ENCODE measurements at regions not wholly inside any gene's neighbourhood (a gene's known extent, or its start where the extent isn't known, plus 50 kb on each side); places are given as distances from the start of the nearest gene placed in this dataset.

- Histone ChIP-seq H3K4me1 (ENCODE audit: control insufficient read depth in 2 of 2, insufficient read depth in 2 of 2, low read length in 2 of 2) (peaks cover 0 to 4% of the 10 kb centered on the region in 2 donors), H3K4me2 (replicated peaks; ENCODE audit: low read depth, low read length, poor library complexity, severe bottlenecking) (no peak overlapping the region), H2AFZ (ENCODE audit: insufficient read depth, low read depth, low read length, poor library complexity, severe bottlenecking) (no peak overlapping the region), H3K36me3 (replicated peaks in 1 of 2; ENCODE audit: control extremely low read depth in 1 of 2, control insufficient read depth in 1 of 2, extremely low read depth in 1 of 2, insufficient read depth in 2 of 2, low read length in 1 of 2) (no peaks in the 10 kb centered on the region), H4K20me1 (ENCODE audit: control insufficient read depth, insufficient read depth, low read length, poor library complexity, severe bottlenecking) (no peaks in the 10 kb centered on the region), H3K9ac (ENCODE audit: low read length) (no peak overlapping the region), H3K79me2 (ENCODE audit: control insufficient read depth, insufficient read depth, low read length) (no peaks in the 10 kb centered on the region), H3K27me3 (replicated peaks in 1 of 4; ENCODE audit: control extremely low read depth in 1 of 4, control insufficient read depth in 3 of 4, insufficient read depth in 4 of 4, low read length in 3 of 4) (peaks cover 0 to 2% (median 0%) of the 10 kb centered on the region in 4 experiments), H3K4me3 (ENCODE audit: control extremely low read depth in 1 of 5, extremely low read depth in 1 of 5, insufficient read depth in 1 of 5, low read depth in 2 of 5, low read length in 4 of 5) (no peak overlapping the region), H3K27ac (ENCODE audit: low read length in 2 of 2) (no peak overlapping the region), H3K9me3 (ENCODE audit: control extremely low read depth in 1 of 3, control insufficient read depth in 2 of 3, insufficient read depth in 1 of 3, low read length in 2 of 3) (peaks cover 0 to 3% (median 2%) of the 10 kb centered on the region in 3 donors)
- Mint-ChIP-seq H3K27me3 (no peaks in the 10 kb centered on the region), H3K4me1 (peaks cover 2% of the 10 kb centered on the region), H3K27ac (no peak overlapping the region), H3K9me3 (ENCODE audit: insufficient read depth) (no peaks in the 10 kb centered on the region), H3K4me3 (no peak overlapping the region)
- WGBS (ENCODE audit: insufficient coverage), result no CpG with 5 or more reads among the region's 1 CpG
- intact Hi-C loops (cut with micrococcal nuclease), result no loop called here
- no peak for DNase-seq
- POLR2A ChIA-PET, result interaction anchor here (0.6 kb wide), 1 partner anchor 8 kb away, joined by 3 read pairs; no protein-coding TSS in a partner anchor
- TF ChIP-seq EZH2 (IDR thresholded peaks at IDR 0.05; ENCODE audit: borderline replicate concordance, insufficient read depth, low read depth, low read length, poor library complexity, severe bottlenecking), result no peak
- TF ChIP-seq, protein P1, sequence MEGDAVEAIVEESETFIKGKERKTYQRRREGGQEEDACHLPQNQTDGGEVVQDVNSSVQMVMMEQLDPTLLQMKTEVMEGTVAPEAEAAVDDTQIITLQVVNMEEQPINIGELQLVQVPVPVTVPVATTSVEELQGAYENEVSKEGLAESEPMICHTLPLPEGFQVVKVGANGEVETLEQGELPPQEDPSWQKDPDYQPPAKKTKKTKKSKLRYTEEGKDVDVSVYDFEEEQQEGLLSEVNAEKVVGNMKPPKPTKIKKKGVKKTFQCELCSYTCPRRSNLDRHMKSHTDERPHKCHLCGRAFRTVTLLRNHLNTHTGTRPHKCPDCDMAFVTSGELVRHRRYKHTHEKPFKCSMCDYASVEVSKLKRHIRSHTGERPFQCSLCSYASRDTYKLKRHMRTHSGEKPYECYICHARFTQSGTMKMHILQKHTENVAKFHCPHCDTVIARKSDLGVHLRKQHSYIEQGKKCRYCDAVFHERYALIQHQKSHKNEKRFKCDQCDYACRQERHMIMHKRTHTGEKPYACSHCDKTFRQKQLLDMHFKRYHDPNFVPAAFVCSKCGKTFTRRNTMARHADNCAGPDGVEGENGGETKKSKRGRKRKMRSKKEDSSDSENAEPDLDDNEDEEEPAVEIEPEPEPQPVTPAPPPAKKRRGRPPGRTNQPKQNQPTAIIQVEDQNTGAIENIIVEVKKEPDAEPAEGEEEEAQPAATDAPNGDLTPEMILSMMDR (IDR thresholded peaks at IDR 0.05), result no peak
- ATAC-seq (ENCODE audit: low read depth), result no peak
- CTCF ChIA-PET, result interaction anchor here (1.0 kb wide), 1 partner anchor 44 kb away, joined by 4 read pairs; no protein-coding TSS in a partner anchor
Measured at GRCh38 chr2:47277987-47278386, 91.1 kb upstream of the EPCAM start.

GRCh38 chr2:47277187-47277586 lies 91.9 kb upstream of the EPCAM start:
- peaks cover 0 to 3% (median 2%) of the 10 kb centered on the region in 3 donors for H3K9me3 ChIP-seq (ENCODE audit: control extremely low read depth in 1 of 3, control insufficient read depth in 2 of 3, insufficient read depth in 1 of 3, low read length in 2 of 3)
- Mint-ChIP-seq H3K4me3 (no peak overlapping the region), H3K27ac (no peak overlapping the region), H3K27me3 (no peaks in the 10 kb centered on the region), H3K9me3 (ENCODE audit: insufficient read depth) (no peaks in the 10 kb centered on the region), H3K4me1 (peaks cover 4% of the 10 kb centered on the region)
- TF ChIP-seq, protein P1 (IDR thresholded peaks at IDR 0.05), result no peak
- TF ChIP-seq EZH2 (IDR thresholded peaks at IDR 0.05; ENCODE audit: borderline replicate concordance, insufficient read depth, low read depth, low read length, poor library complexity, severe bottlenecking), result no peak
- no peak overlapping the region for H3K9ac ChIP-seq (ENCODE audit: low read length)
- CTCF ChIA-PET, result interaction anchor here (1.0 to 1.6 kb wide), 2 partner anchors 33 to 45 kb away, joined by 4 to 5 read pairs; no protein-coding TSS in a partner anchor
- no peak overlapping the region for H3K27ac ChIP-seq (ENCODE audit: low read length in 2 of 2)
- no peaks in the 10 kb centered on the region for H4K20me1 ChIP-seq (ENCODE audit: control insufficient read depth, insufficient read depth, low read length, poor library complexity, severe bottlenecking)
- H3K27me3 ChIP-seq (replicated peaks in 1 of 4; ENCODE audit: control extremely low read depth in 1 of 4, control insufficient read depth in 3 of 4, insufficient read depth in 4 of 4, low read length in 3 of 4), result peaks cover 0 to 2% (median 0%) of the 10 kb centered on the region in 4 experiments
- H3K4me3 ChIP-seq (ENCODE audit: control extremely low read depth in 1 of 5, extremely low read depth in 1 of 5, insufficient read depth in 1 of 5, low read depth in 2 of 5, low read length in 4 of 5), result no peak overlapping the region
- no peaks in the 10 kb centered on the region for H3K36me3 ChIP-seq (replicated peaks in 1 of 2; ENCODE audit: control extremely low read depth in 1 of 2, control insufficient read depth in 1 of 2, extremely low read depth in 1 of 2, insufficient read depth in 2 of 2, low read length in 1 of 2)
- no peak for ATAC-seq (ENCODE audit: low read depth)
- H2AFZ ChIP-seq (ENCODE audit: insufficient read depth, low read depth, low read length, poor library complexity, severe bottlenecking), result no peak overlapping the region
- no peaks in the 10 kb centered on the region for H3K79me2 ChIP-seq (ENCODE audit: control insufficient read depth, insufficient read depth, low read length)
- DNase-seq, result no peak
- POLR2A ChIA-PET, result no interaction called here
- H3K4me2 ChIP-seq (replicated peaks; ENCODE audit: low read depth, low read length, poor library complexity, severe bottlenecking), result no peak overlapping the region
- peaks cover 5 to 12% of the 10 kb centered on the region in 2 donors for H3K4me1 ChIP-seq (ENCODE audit: control insufficient read depth in 2 of 2, insufficient read depth in 2 of 2, low read length in 2 of 2)
- intact Hi-C loops (cut with micrococcal nuclease), result no loop called here
